ENCODE measurements at regions not wholly inside any gene's neighbourhood (a gene's known extent, or its start where the extent isn't known, plus 50 kb on each side); places are given as distances from the start of the nearest gene placed in this dataset.

GRCh38 chr5:168055961-168056360, 235.5 kb upstream of the WWC1 start:
- no peak for DNase-seq
- in situ Hi-C loops (cut with MboI; ENCODE audit: low pct_unique_long_range_greater_than_20kb, low sequenced_read_pairs): no loop called here

- in situ Hi-C loops (cut with MboI; ENCODE audit: low pct_unique_long_range_greater_than_20kb, low sequenced_read_pairs): no loop called here
- DNase-seq: no peak
Observed at GRCh38 chr5:168056499-168057182, 234.8 kb upstream of the WWC1 start.

- in situ Hi-C loops (cut with MboI; ENCODE audit: low pct_unique_long_range_greater_than_20kb, low sequenced_read_pairs): no loop called here
Observed at GRCh38 chr5:168057905-168058304, 233.5 kb upstream of the WWC1 start.

GRCh38 chr5:168059131-168059530, 232.3 kb upstream of the WWC1 start:
- in situ Hi-C loops (cut with MboI; ENCODE audit: low pct_unique_long_range_greater_than_20kb, low sequenced_read_pairs): no loop called here

More at GRCh38 chr5:168057905-168058304, 233.5 kb upstream of the WWC1 start:
- DNase-seq: no peak

DNA sequence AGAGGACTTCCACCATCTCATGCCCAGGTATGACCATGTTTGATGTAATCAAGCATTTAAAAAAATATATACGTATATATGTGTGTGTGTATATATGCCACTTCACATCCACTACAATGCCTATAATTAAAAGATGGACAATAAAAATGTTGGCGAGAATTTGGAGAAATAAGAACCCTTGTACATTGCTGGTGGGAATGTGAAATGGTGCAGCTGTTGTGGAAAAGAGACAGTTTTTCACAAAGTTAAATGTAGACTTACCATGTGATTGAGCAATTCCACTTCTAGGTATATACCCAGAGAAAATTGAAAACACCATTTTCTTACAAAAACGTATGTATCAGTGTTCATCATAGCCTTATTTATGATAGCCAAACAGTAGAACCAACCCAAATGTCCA, 229.2 kb upstream of the WWC1 start:
- no peak for DNase-seq
- in situ Hi-C loops (cut with MboI; ENCODE audit: low pct_unique_long_range_greater_than_20kb, low sequenced_read_pairs): no loop called here

More at GRCh38 chr5:168059131-168059530, 232.3 kb upstream of the WWC1 start:
- no peak for DNase-seq

DNA sequence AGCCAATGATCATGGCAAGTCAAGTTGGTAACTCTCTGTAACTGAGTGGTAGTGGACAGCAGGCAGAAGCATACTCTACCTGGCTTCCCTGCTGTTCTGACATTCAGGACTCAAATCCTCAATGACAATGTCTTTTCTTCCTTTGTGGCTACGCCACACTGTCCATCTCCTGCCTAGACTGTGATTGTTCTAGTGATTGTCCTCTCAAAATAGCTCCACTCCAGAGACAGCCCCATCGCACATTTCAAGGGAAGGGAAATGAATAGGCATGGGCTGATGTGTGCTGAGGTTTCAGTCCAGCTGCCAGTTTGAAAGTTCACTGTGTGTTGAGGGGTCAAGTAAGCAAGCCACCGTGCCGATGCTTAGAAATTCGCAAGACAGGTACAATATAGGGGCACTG, 227.0 kb upstream of the WWC1 start:
- in situ Hi-C loops (cut with MboI; ENCODE audit: low pct_unique_long_range_greater_than_20kb, low sequenced_read_pairs): no loop called here
- no peak for DNase-seq

DNA sequence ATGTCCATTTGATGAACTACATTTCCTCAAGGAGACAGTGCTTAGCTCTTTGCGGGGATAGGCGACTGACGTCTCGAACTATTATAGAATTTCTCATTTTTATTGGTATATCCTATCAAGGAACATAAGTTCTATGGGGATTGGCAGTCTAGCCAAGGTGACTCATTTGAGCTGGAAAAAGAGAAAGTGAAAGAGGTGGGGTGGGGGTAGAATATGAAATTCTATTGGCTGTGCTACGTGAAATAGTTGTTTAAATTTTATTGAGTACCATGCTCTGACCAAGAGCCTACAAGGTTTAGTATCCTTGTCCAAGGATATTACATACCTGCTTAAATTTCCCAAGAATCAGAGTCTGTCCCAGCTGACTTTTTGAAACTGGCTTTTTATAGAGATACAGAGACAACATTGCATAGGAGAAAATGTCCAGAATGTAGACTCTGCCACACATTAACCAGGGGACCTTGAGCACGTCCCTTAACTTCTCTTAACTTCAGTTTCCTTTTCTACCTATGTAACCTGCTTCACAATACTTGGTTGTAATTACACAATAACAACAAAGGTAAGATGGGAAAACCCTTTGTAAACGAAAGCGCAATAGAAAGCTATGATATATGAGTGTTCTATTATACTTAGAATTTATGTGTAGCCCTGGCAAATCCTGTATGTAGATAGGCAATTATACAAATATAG, 226.4 kb upstream of the WWC1 start:
- DNase-seq: no peak
- in situ Hi-C loops (cut with MboI; ENCODE audit: low pct_unique_long_range_greater_than_20kb, low sequenced_read_pairs): no loop called here

DNA sequence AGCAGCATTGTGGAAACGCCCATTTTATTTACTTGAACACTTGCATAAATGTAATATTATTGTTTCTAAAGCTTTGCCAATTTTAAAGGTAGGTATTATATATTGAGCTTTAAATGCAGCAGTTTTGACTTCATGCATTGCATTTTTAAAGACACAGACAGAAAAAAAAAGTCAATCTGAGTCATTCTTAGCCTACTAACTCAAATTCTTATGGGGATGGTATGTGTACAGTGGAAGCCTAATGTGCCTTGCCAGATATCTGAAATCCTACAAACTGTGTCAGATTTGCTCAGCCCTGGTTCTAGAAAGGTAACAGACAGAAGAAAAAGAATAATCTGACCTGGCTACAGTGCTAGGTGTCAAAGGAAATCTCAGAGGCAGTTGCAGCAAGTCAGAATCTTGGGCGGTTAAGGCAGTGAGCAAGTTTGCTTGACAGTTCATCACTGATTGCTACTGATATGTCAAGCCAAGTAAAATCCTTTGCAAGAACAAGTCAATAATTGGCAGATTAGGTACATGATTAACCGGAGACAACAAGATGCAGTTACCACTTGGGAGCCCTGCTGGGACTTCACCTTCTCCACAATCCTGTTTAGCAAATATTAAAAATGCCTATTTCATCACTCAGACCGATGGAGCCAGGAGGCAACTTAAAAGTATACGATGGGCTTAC, 224.8 kb upstream of the WWC1 start:
- DNase-seq: no peak
- in situ Hi-C loops (cut with MboI; ENCODE audit: low pct_unique_long_range_greater_than_20kb, low sequenced_read_pairs): no loop called here

GRCh38 chr5:168070761-168071160, 220.7 kb upstream of the WWC1 start:
- in situ Hi-C loops (cut with MboI; ENCODE audit: low pct_unique_long_range_greater_than_20kb, low sequenced_read_pairs): no loop called here
- no peak for DNase-seq

DNA sequence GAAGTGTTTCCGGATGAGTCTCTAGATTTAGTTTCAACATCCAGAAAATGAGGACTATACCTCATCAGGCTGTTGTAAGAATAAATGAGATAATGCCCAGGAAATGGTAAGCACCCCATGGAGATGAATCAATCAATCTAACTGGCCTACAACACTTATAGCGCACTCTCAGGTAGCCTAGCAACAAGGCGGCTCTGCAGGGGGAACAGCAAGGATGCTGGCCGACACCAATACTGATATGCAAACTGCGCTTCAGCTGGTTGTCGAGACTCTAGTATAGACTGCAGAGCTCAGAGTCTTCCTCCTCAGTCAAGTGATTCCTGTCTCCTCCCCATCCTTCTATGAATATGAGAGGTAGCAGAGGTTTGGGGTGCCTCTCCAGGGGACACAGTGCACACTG, 218.8 kb upstream of the WWC1 start:
- no peak for DNase-seq

DNA sequence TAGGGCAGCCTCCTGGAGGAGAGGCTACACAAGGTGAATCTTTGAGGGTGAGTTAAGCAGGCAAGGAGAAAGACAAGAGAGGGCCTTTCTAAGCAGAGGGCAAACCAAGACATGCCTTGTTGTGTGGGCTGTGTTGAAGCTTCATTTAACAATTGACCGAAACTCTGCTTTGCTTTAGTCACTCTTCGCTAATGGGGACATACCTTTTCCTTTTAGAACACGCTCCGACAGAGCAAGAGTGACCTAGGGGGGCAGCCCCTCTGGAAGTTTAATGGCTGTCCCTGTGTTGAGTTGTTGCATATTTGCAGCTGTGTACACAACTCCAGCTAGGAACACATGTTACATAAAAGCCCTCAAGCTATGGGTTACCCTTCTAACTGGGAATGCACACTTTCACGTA, 218.1 kb upstream of the WWC1 start:
- in situ Hi-C loops (cut with MboI; ENCODE audit: low pct_unique_long_range_greater_than_20kb, low sequenced_read_pairs): no loop called here
- DNase-seq: no peak

More for the DNA sequence above, 218.8 kb upstream of the WWC1 start:
- in situ Hi-C loops (cut with MboI; ENCODE audit: low pct_unique_long_range_greater_than_20kb, low sequenced_read_pairs): no loop called here

DNA sequence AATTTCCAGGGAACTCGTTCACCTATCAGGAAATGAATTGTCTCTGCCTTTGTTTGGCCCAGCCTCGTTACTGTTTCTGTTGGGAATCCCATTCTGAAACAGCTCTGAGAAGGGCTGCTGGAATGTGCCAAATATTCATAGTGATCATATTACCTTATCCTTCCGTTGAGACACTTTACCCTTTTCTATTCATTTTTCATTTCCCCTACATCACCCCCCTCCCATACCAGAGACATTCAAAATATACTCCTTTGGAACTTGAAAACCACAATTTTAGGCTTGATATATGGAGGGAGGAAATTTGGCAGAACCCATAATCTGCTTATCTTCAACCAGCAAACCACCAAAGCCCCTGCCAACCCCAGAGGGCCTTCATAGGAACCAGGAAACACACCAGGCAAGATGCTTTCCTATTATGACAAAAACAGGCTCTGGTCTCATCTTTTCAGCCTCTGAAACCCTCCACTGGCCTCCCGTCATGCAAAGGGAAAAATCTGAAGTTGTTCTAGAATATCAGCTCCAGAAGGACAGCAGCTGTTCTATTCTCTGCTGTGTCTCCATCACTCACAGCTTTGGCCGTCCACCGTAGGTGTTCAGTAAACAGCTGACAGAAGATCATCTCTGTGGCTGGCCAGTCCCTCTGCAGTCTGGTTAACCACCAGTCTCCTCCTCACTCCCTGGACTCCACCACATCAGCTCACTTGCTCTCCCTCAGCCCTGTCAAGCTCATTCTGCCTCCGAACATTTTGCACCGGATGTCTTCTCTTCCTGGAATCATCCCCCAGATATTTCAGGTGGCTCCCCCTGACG, 217.2 kb upstream of the WWC1 start:
- in situ Hi-C loops (cut with MboI; ENCODE audit: low pct_unique_long_range_greater_than_20kb, low sequenced_read_pairs): no loop called here
- no peak for DNase-seq

DNA sequence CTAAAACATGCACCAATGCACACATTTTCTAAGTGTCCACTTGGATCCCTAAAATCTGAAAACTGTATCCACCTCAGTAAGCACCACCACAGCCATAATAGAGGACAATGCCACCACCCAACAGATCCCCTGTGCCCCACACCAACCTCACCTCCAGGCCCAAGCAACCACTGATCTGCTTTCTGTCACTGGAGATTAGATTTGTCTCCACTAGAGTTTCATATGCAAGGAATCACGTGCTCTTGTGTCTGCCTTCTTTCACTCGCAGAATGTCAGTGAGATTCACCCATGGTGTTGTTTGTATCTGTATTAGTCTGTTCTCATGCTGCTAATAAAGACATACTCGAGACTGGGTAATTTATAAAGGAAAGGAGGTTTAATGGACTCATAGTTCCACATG, 216.1 kb upstream of the WWC1 start:
- in situ Hi-C loops (cut with MboI; ENCODE audit: low pct_unique_long_range_greater_than_20kb, low sequenced_read_pairs): no loop called here
- no peak for DNase-seq

DNA sequence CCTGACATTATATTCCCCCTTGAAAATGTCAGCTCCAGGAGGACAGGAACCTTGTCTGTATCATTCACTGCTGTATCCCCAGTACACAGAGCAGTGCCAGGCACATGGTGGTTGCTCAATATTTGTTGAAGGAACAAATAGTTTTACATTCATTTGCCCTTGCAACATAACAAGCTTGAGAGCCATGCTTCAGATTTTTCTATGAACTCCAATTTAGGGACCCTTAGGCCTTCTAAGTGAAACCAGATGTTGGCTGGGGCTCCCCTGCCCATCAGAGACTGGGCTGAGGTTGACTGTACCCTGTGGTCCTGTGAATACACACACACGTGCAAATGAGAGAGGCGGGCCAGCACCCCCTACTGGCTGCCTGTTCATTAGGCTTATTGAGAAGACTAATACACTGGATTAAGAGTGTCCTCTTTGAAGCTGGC, 214.9 kb upstream of the WWC1 start:
- peak; percentile 10 for DNase-seq
- in situ Hi-C loops (cut with MboI; ENCODE audit: low pct_unique_long_range_greater_than_20kb, low sequenced_read_pairs): no loop called here

- in situ Hi-C loops (cut with MboI; ENCODE audit: low pct_unique_long_range_greater_than_20kb, low sequenced_read_pairs): no loop called here
- DNase-seq: no peak
Observed at GRCh38 chr5:168085261-168086031, 206.0 kb upstream of the WWC1 start.

GRCh38 chr5:168086104-168086610, 205.3 kb upstream of the WWC1 start:
- in situ Hi-C loops (cut with MboI; ENCODE audit: low pct_unique_long_range_greater_than_20kb, low sequenced_read_pairs): no loop called here

DNA sequence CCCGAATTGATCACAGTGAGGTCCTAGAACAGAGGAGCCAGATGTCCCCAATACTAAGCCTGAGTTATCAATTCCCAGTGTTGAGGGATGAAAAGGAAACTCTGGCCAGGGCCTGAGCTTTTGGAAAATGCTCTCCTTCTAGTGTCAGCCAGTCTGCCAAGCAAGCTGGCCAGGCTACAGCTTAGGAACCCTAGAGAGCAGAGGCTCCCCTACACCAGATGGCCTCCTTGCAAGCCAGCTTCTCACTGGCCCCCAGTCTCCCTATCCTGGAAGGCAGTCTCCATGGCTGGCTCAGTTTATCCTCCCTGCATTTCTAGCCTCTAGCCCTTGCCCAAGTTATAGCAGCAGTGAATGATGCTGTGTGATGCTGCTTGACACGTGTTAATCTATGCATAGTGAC, 204.7 kb upstream of the WWC1 start:
- DNase-seq: no peak
- in situ Hi-C loops (cut with MboI; ENCODE audit: low pct_unique_long_range_greater_than_20kb, low sequenced_read_pairs): no loop called here

More at GRCh38 chr5:168086104-168086610, 205.3 kb upstream of the WWC1 start:
- no peak for DNase-seq

- no peak for DNase-seq
- in situ Hi-C loops (cut with MboI; ENCODE audit: low pct_unique_long_range_greater_than_20kb, low sequenced_read_pairs): no loop called here
Observed at GRCh38 chr5:168088410-168089173, 202.9 kb upstream of the WWC1 start.

All from KBM-7 (cell line).